ENCODE measurements at regions not wholly inside any gene's neighbourhood (a gene's known extent, or its start where the extent isn't known, plus 50 kb on each side); places are given as distances from the start of the nearest gene placed in this dataset.

GRCh38 chr7:17663061-17663675 lies 277.1 kb downstream of the SNX13 start:
- DNase-seq: no peak

GRCh38 chr7:17665029-17665428 lies 275.3 kb downstream of the SNX13 start:
- DNase-seq: no peak

- DNase-seq: no peak
These were observed 272.2 kb downstream of the SNX13 start for GRCh38 chr7:17668122-17668521.

GRCh38 chr7:17669204-17669603 lies 271.1 kb downstream of the SNX13 start:
- DNase-seq: no peak

- no peak for DNase-seq
These were observed 268.3 kb downstream of the SNX13 start for GRCh38 chr7:17671956-17672355.

GRCh38 chr7:17672783-17673182 lies 267.5 kb downstream of the SNX13 start:
- no peak for DNase-seq

GRCh38 chr7:17674166-17674942 lies 265.9 kb downstream of the SNX13 start:
- DNase-seq: no peak

- no peak for DNase-seq
These were observed 265.2 kb downstream of the SNX13 start for GRCh38 chr7:17674943-17675608.

- DNase-seq: no peak
These were observed 262.9 kb downstream of the SNX13 start for GRCh38 chr7:17677408-17677807.

- no peak for DNase-seq
These were observed 261.4 kb downstream of the SNX13 start for GRCh38 chr7:17678896-17679295.

GRCh38 chr7:17679458-17679857 lies 260.8 kb downstream of the SNX13 start:
- no peak for DNase-seq

GRCh38 chr7:17680026-17680425 lies 260.3 kb downstream of the SNX13 start:
- no peak for DNase-seq

GRCh38 chr7:17680943-17681351 lies 259.3 kb downstream of the SNX13 start:
- DNase-seq: no peak

- no peak for DNase-seq
These were observed 258.3 kb downstream of the SNX13 start for GRCh38 chr7:17681965-17682364.

- no peak for DNase-seq
These were observed 257.7 kb downstream of the SNX13 start for GRCh38 chr7:17682586-17682985.

GRCh38 chr7:17685141-17685540 lies 255.2 kb downstream of the SNX13 start:
- DNase-seq: no peak

GRCh38 chr7:17687361-17687760 lies 252.9 kb downstream of the SNX13 start:
- no peak for DNase-seq

- no peak for DNase-seq
These were observed 250.9 kb downstream of the SNX13 start for GRCh38 chr7:17689361-17689902.

GRCh38 chr7:17690030-17690429 lies 250.3 kb downstream of the SNX13 start:
- DNase-seq: no peak

- DNase-seq: no peak
These were observed 243.9 kb downstream of the SNX13 start for GRCh38 chr7:17696422-17696821.

GRCh38 chr7:17697128-17697881 lies 243.0 kb downstream of the SNX13 start:
- DNase-seq: no peak

- DNase-seq: no peak
These were observed 240.6 kb downstream of the SNX13 start for GRCh38 chr7:17699696-17700095.

- DNase-seq: no peak
These were observed 240.2 kb downstream of the SNX13 start for GRCh38 chr7:17700138-17700537.

All from NCI-H187 treated with DMSO at 0.1 percent for 48 hours (cell line).